GM06990 (cell line): ENCODE measurements at regions not wholly inside any gene's neighbourhood (a gene's known extent, or its start where the extent isn't known, plus 50 kb on each side); places are given as distances from the start of the nearest gene placed in this dataset.

Experiments used
- DNase-seq: peaks from one replicate; pipeline ENCODE4 v3.0.0-alpha.2; 2011; ENCODE audit not compliant: insufficient read length; ENCODE audit errors: extremely low read depth
- H3K27me3 ChIP-seq: replicated peaks from 2 replicates; pipeline ENCODE4 v1.6.0; 2011; ENCODE audit warnings: low read length; ENCODE audit not compliant: control insufficient read depth, insufficient read depth
- H3K36me3 ChIP-seq: 2 replicates; pipeline ENCODE4 v1.5.1; 2011; ENCODE audit warnings: low read length; ENCODE audit not compliant: control insufficient read depth, insufficient read depth
- H3K4me3 ChIP-seq: replicated peaks from 2 replicates; pipeline ENCODE4 v1.5.1; 2011; ENCODE audit warnings: low read depth, mild to moderate bottlenecking, control low read depth, low read length
- TF ChIP-seq, protein P1 (sequence below): IDR thresholded peaks from 2 replicates; pipeline ENCODE4 v1.5.1; 2011; ENCODE audit warnings: low read length, control low read depth, mild to moderate bottlenecking, inconsistent platforms; ENCODE audit not compliant: insufficient read depth, poor library complexity, severe bottlenecking

DNA sequence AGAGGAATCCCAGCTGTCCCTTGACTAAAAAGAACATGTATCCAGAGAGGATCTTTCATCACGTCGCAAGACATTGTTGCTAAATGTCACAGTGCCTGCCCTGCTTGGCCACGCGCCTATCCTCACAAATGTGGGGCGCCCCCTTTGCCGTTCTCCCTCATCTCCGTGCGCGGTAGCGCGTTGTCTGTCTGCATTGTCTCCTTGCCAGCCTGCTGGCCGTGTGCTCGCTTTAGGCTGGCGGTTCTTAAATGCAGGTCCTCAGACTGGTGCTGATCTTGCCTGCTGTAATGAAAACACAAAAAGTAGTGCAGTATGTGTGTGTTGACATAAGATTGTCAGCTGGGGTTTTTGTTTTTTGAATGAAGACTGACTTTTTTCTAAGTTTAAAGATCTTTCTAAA is 198.2 kb upstream of the RGS6 start:
- DNase-seq = no peak
- H3K36me3 ChIP-seq = peaks cover 20% of the 10 kb centered on the region
- no peaks in the 10 kb centered on the region for H3K27me3 ChIP-seq

DNA sequence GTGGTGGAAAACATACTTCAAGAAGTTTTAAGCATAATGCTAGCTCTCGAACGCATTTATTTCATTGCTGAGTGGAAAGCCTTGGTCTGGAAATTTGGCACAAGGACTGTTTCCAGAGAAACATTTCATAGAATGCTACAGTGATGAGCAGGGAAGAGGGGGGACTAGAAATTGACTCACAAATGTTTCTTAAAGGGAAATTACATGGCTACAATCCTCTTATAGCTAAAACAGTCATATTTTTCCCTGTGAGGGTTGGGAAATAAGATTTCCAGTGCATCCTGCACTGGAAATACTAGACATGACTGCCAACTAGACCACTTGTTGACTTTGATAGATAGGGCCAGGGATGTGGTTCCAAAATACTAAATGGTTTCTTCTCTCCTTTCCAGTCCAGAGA is 197.3 kb upstream of the RGS6 start:
- H3K27me3 ChIP-seq = no peaks in the 10 kb centered on the region
- TF ChIP-seq, protein P1, sequence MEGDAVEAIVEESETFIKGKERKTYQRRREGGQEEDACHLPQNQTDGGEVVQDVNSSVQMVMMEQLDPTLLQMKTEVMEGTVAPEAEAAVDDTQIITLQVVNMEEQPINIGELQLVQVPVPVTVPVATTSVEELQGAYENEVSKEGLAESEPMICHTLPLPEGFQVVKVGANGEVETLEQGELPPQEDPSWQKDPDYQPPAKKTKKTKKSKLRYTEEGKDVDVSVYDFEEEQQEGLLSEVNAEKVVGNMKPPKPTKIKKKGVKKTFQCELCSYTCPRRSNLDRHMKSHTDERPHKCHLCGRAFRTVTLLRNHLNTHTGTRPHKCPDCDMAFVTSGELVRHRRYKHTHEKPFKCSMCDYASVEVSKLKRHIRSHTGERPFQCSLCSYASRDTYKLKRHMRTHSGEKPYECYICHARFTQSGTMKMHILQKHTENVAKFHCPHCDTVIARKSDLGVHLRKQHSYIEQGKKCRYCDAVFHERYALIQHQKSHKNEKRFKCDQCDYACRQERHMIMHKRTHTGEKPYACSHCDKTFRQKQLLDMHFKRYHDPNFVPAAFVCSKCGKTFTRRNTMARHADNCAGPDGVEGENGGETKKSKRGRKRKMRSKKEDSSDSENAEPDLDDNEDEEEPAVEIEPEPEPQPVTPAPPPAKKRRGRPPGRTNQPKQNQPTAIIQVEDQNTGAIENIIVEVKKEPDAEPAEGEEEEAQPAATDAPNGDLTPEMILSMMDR = no peak
- no peak for DNase-seq
- peaks cover 20% of the 10 kb centered on the region for H3K36me3 ChIP-seq
- H3K4me3 ChIP-seq = no peak overlapping the region

More for the DNA sequence above, 198.2 kb upstream of the RGS6 start:
- TF ChIP-seq, protein P1 = no peak
- no peak overlapping the region for H3K4me3 ChIP-seq

DNA sequence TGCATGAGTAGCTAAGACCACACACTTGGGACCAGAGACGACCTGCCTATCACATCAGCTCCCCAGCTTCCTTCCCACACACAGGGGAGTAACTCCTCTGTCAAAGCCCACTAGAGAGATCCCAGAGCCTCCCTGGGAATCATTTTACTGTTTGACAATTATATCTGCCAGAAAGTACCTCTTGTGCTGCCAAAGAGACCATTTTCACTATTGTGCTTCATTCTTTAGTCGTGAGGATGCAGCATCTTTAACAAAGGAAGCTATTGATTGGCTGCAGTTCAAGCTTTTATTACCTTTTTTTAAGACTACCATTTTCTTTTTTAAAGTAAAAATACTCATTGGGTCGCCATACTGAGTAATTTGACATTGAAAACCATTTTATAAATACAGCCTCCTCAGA is 194.5 kb upstream of the RGS6 start:
- peaks cover 15% of the 10 kb centered on the region for H3K36me3 ChIP-seq
- no peak for DNase-seq
- TF ChIP-seq, protein P1 = no peak

DNA sequence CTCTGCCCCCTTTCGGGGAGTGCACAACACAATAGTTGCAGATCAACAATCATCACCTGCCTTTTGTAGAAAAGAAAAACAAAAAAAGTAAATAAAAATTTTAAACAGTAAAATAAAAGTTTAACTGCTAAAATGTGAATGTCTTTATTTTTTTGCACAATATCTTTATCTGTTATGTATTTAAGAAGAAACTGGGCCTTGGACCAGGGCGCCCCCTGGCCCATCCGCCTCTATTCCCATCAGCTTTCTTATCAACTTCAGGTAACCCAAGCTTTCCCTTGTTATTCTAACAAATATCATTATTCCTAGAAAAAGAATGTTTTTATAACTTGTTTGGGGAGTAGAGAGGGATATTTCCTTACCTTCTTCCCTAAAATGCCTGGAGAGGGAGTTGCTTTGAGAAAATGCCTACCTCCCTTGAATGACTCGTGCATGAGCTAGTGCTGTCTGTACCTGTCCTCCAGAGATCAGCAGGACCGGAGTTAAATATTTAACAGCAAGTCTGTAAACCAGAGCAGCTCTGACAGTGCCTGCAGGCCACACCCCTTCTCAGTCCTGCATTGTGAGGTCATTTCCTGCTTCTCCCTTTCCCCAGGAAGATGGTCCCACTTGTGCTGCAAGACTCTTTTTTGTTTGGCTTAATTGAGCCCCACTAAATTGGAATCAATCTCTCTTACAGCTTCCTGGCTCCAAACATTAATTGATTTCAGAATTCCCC is 192.8 kb upstream of the RGS6 start:
- Histone ChIP-seq H3K36me3 (peaks cover 9% of the 10 kb centered on the region), H3K4me3 (no peak overlapping the region), H3K27me3 (no peaks in the 10 kb centered on the region)
- DNase-seq = no peak
- TF ChIP-seq, protein P1 = peak; percentile 20

More for the DNA sequence above, 194.5 kb upstream of the RGS6 start:
- Histone ChIP-seq H3K27me3 (no peaks in the 10 kb centered on the region), H3K4me3 (no peak overlapping the region)

DNA sequence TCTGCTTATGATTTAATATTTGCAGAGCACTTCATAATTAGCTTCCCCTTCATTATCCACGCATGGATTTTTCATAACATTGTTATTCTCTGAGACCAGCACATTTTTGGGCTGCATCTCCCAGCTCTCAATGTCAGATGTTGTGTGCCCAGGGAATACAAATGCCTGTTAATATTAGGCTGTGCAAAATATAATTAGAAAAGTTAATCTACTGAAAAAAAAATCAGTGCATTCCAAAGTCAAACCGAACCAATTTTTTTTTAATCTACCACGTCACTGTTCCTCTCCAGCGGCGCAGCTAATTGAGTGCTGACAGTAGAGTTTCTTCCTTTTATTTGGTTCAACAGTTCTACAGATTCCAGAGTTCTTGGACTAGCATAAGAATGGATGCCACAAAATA is 191.0 kb upstream of the RGS6 start:
- no peak for DNase-seq
- no peak overlapping the region for H3K4me3 ChIP-seq
- peaks cover 7% of the 10 kb centered on the region for H3K36me3 ChIP-seq
- TF ChIP-seq, protein P1 = no peak
- H3K27me3 ChIP-seq = no peaks in the 10 kb centered on the region
